Keratinocyte (primary cell): ENCODE measurements at regions not wholly inside any gene's neighbourhood (a gene's known extent, or its start where the extent isn't known, plus 50 kb on each side); places are given as distances from the start of the nearest gene placed in this dataset.

Source experiments
- DNase-seq: peaks from one replicate; pipeline ENCODE4 v3.0.0-alpha.2; 2011; ENCODE audit warnings: low read depth, missing footprints, low spot score
- FAIRE-seq: peaks from 2 replicates; lab custom pipeline; 2011; peaks lifted over from hg19 to GRCh38; lab: Jason Lieb, UNC
- H2AFZ ChIP-seq: 2 replicates; pipeline ENCODE4 v1.6.0; 2012; ENCODE audit warnings: low read length, control low read depth, inconsistent platforms; ENCODE audit not compliant: control insufficient read depth
- H3K27ac ChIP-seq: 2 replicates; pipeline ENCODE4 v1.5.1; 2011; ENCODE audit warnings: low read length; ENCODE audit not compliant: control insufficient read depth, insufficient read depth
- H3K27me3 ChIP-seq: 3 replicates; pipeline ENCODE4 v1.6.0; 2011; ENCODE audit warnings: low read length; ENCODE audit not compliant: control insufficient read depth, insufficient read depth; ENCODE audit errors: extremely low read depth
- H3K36me3 ChIP-seq, 2 experiments: 2 replicates in 1 of 2; 3 replicates in 1 of 2; pipeline ENCODE4 v1.5.1; 2011; ENCODE audit warnings: low read length in 2 of 2, mild to moderate bottlenecking in 1 of 2; ENCODE audit not compliant: control insufficient read depth in 2 of 2, insufficient read depth in 2 of 2; ENCODE audit errors: extremely low read depth in 1 of 2
- H3K4me1 ChIP-seq: 3 replicates; pipeline ENCODE4 v1.5.1; 2011; ENCODE audit warnings: low read length; ENCODE audit not compliant: control insufficient read depth, insufficient read depth; ENCODE audit errors: extremely low read depth
- H3K4me2 ChIP-seq: 3 replicates; pipeline ENCODE4 v1.6.0; 2011; ENCODE audit warnings: low read depth, low read length; ENCODE audit not compliant: control insufficient read depth, insufficient read depth; ENCODE audit errors: extremely low read depth
- H3K4me3 ChIP-seq, 3 experiments: fragments of 200-600 bp in 1 of 3; sonication (generic) in 1 of 3; 2 replicates in 2 of 3; 3 replicates in 1 of 3; pipeline ENCODE4 v1.5.1; 2011 to 2016; ENCODE audit warnings: low read length in 3 of 3, mild to moderate bottlenecking in 3 of 3, control low read depth in 2 of 3, inconsistent platforms in 1 of 3, low read depth in 1 of 3, mixed read lengths in 1 of 3, mixed run types in 1 of 3, moderate library complexity in 1 of 3; ENCODE audit not compliant: control insufficient read depth in 2 of 3, insufficient read depth in 2 of 3; ENCODE audit errors: extremely low read depth in 1 of 3
- H3K79me2 ChIP-seq: 2 replicates; pipeline ENCODE4 v1.6.0; 2012; ENCODE audit warnings: low read length; ENCODE audit not compliant: control insufficient read depth, insufficient read depth
- H3K9ac ChIP-seq: 3 replicates; pipeline ENCODE4 v1.6.0; 2011; ENCODE audit warnings: low read length; ENCODE audit not compliant: control insufficient read depth, insufficient read depth; ENCODE audit errors: extremely low read depth
- H3K9me1 ChIP-seq: 3 replicates; pipeline ENCODE4 v1.6.0; 2011; ENCODE audit warnings: low read length; ENCODE audit not compliant: control insufficient read depth, insufficient read depth; ENCODE audit errors: extremely low read depth
- H3K9me3 ChIP-seq: 2 replicates; pipeline ENCODE4 v1.5.1; 2012; ENCODE audit warnings: low read depth, low read length; ENCODE audit not compliant: control insufficient read depth
- H4K20me1 ChIP-seq: 3 replicates; pipeline ENCODE4 v1.6.0; 2011; ENCODE audit warnings: low read length; ENCODE audit not compliant: control insufficient read depth, insufficient read depth; ENCODE audit errors: extremely low read depth
- EZH2 ChIP-seq: IDR thresholded peaks from one replicate; pipeline ENCODE4 v1.6.1; 2012; ENCODE audit warnings: inconsistent platforms, mild to moderate bottlenecking, low read length, moderate library complexity
- dilution Hi-C: fragments of 300-500 bp; cut with MboI; formaldehyde crosslinking; loops from one replicate; pipeline ENCODE4 v1.7.0; 2020; ENCODE audit warnings: low sequenced_read_pairs; ENCODE audit not compliant: extremely low pct_ligation_motif_present
- TF ChIP-seq, protein P1 (sequence below), 3 experiments: IDR thresholded peaks in 1 of 3; conservative IDR thresholded peaks in 1 of 3; optimal IDR thresholded peaks in 1 of 3; 2 replicates in 2 of 3; 3 replicates in 1 of 3; pipeline versions ENCODE3 to v1.5.1; 2011; ENCODE audit warnings: low read length in 3 of 3, mild to moderate bottlenecking in 3 of 3, moderate library complexity in 2 of 3, control low read depth in 1 of 3, inconsistent platforms in 1 of 3; ENCODE audit not compliant: insufficient read depth in 2 of 3; ENCODE audit errors: extremely low read depth in 1 of 3

GRCh38 chr4:24102621-24103020 lies 212.8 kb upstream of the PPARGC1A start:
- DNase-seq, result no peak
- dilution Hi-C loops, result no loop called here
- no peaks in the 10 kb centered on the region for H3K79me2 ChIP-seq
- H3K36me3 ChIP-seq, result no peaks in the 10 kb centered on the region
- TF ChIP-seq EZH2, result no peak
- TF ChIP-seq, protein P1, sequence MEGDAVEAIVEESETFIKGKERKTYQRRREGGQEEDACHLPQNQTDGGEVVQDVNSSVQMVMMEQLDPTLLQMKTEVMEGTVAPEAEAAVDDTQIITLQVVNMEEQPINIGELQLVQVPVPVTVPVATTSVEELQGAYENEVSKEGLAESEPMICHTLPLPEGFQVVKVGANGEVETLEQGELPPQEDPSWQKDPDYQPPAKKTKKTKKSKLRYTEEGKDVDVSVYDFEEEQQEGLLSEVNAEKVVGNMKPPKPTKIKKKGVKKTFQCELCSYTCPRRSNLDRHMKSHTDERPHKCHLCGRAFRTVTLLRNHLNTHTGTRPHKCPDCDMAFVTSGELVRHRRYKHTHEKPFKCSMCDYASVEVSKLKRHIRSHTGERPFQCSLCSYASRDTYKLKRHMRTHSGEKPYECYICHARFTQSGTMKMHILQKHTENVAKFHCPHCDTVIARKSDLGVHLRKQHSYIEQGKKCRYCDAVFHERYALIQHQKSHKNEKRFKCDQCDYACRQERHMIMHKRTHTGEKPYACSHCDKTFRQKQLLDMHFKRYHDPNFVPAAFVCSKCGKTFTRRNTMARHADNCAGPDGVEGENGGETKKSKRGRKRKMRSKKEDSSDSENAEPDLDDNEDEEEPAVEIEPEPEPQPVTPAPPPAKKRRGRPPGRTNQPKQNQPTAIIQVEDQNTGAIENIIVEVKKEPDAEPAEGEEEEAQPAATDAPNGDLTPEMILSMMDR (optimal IDR thresholded peaks at IDR 0.05 in 1 of 3, IDR thresholded peaks at IDR 0.05 in 1 of 3, conservative IDR thresholded peaks at IDR 0.05 in 1 of 3; ENCODE audit: extremely low read depth in 1 of 3, insufficient read depth in 2 of 3, low read length in 3 of 3), result no peak
- no peaks in the 10 kb centered on the region for H3K27me3 ChIP-seq
- no peak overlapping the region for H3K27ac ChIP-seq
- peaks cover 8% of the 10 kb centered on the region for H3K4me1 ChIP-seq
- H3K9me3 ChIP-seq, result no peaks in the 10 kb centered on the region
- no peak overlapping the region for H3K4me3 ChIP-seq
- no peak overlapping the region for H3K9ac ChIP-seq
- no peak overlapping the region for H3K4me2 ChIP-seq
- no peak for FAIRE-seq
- H2AFZ ChIP-seq, result no peak overlapping the region
- H3K9me1 ChIP-seq, result no peaks in the 10 kb centered on the region
- H4K20me1 ChIP-seq, result no peaks in the 10 kb centered on the region

DNA sequence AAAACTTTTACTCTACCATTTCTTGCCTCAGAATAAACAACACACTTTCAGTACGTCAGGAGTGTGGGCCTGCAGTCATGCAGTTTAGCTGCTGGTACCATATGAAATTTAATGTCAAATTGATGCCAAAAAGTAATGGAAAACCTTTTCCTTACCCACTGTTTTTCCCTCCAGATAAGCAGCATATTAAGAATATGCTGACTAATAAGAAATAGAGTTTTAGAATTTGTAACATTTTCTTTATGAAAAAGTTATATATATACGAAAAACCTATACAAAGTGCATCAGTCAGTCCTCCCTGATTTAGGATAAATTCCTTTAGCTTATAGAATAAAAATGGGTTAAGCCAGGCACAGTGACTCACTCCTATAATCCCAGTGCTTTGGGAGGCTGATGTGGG lies 206.8 kb upstream of the PPARGC1A start:
- dilution Hi-C loops, result no loop called here
- H4K20me1 ChIP-seq, result no peaks in the 10 kb centered on the region
- H3K36me3 ChIP-seq, result no peaks in the 10 kb centered on the region
- H3K4me3 ChIP-seq, result no peak overlapping the region
- TF ChIP-seq EZH2, result no peak
- TF ChIP-seq, protein P1 (optimal IDR thresholded peaks at IDR 0.05 in 1 of 3, IDR thresholded peaks at IDR 0.05 in 1 of 3, conservative IDR thresholded peaks at IDR 0.05 in 1 of 3; ENCODE audit: extremely low read depth in 1 of 3, insufficient read depth in 2 of 3, low read length in 3 of 3), result no peak
- H3K4me2 ChIP-seq, result no peak overlapping the region
- no peak overlapping the region for H2AFZ ChIP-seq
- H3K27me3 ChIP-seq, result no peaks in the 10 kb centered on the region
- no peak overlapping the region for H3K9ac ChIP-seq
- H3K9me3 ChIP-seq, result no peaks in the 10 kb centered on the region
- H3K27ac ChIP-seq, result no peak overlapping the region
- no peaks in the 10 kb centered on the region for H3K79me2 ChIP-seq
- FAIRE-seq (no peak), DNase-seq (no peak)
- H3K4me1 ChIP-seq, result no peaks in the 10 kb centered on the region
- no peaks in the 10 kb centered on the region for H3K9me1 ChIP-seq
